ENCODE measurements at regions not wholly inside any gene's neighbourhood (a gene's known extent, or its start where the extent isn't known, plus 50 kb on each side); places are given as distances from the start of the nearest gene placed in this dataset.
"Not testable (repeated sequence)": the region's sequence is repeated elsewhere in the genome, so short reads cannot be mapped to it uniquely, and the experiment has no call there.

DNA sequence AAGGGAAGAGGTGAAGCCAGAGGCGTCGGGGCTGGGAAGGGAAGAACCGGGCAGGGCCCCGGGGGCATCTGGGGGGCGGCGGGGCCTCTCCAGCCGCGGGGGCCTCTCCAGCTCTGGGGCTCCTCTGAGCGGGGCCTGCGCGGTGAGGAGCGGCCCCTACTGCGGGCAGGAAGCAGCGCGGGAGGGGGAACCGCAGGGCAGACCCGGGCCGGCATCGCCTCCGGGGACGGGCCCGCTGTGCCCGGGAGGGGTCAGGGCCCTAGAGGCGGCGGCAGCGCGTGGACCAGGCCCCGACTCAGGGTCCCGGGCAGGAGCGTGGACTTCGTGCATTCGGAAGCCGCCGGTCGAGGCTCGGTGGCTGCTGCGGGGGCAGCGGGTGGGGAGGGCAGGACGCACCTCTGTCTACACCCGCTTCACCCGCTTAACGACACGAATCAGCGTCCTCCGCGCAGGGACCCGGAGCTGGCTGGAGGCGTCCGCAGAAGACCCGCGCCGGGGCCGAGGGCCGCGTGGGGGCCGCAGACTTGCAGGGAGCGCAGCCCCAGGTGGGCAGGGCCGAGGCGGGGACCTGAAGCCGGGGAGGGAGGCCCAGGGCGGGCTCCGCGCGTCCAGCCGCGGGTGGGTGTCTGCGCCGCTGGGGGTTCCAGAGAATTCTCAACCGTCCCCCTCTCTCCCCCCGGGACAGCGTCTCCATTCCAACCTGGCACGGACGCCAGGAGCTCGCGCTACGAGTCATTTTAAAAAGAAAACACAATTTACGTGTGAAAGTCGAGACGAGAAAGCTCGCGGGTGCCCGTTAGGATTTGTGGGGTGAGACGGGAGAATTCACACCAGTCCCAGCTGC, 345.0 kb downstream of the ADGRD1 start:
- DNase-seq (ENCODE audit: extremely low read depth, low read depth): not testable (repeated sequence)

GRCh38 chr12:131299370-131299701, 345.6 kb downstream of the ADGRD1 start:
- not testable (repeated sequence) for H3K4me3 ChIP-seq (replicated peaks; ENCODE audit: low read depth, low read length)

More for the DNA sequence above, 345.0 kb downstream of the ADGRD1 start:
- not testable (repeated sequence) for H3K4me3 ChIP-seq (replicated peaks; ENCODE audit: low read depth, low read length)

DNA sequence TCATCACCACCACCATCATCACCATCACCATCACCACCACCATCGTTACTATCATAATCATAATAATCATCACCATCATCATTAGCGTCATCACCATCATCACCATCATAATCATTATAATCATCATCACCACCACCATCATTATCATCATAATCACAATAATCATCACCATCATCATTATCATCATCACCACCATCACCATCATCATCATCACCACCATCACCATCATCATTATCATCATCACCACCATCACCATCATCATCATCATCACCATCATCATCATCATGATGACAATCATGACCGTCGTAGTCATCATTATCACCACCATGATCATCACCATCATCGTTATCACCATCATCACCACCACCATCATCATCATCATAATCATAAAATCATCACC, 349.9 kb downstream of the ADGRD1 start:
- not testable (repeated sequence) for DNase-seq (ENCODE audit: extremely low read depth, low read depth); H3K4me3 ChIP-seq (replicated peaks; ENCODE audit: low read depth, low read length)

More at GRCh38 chr12:131299370-131299701, 345.6 kb downstream of the ADGRD1 start:
- not testable (repeated sequence) for DNase-seq (ENCODE audit: extremely low read depth, low read depth)

DNA sequence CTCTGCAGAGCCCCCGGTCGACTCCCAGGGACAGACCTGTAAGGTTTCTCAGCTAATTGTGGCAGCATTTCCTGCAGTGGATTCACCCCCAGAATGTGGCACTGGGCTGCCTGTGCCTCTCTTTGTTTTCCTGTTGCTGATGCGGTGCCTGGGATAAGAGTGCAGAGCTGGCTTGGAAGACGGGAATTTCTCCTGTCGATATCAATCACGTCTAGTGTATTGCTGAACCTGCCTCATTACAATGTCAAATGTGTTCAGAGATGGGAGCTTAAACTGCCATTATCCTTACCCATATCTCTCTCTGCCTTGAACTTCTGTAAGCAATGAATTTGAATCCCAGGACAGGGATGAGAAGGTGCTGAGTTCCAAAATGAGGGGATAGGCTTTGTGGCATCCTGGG, 350.9 kb downstream of the ADGRD1 start:
- not testable (repeated sequence) for H3K4me3 ChIP-seq (replicated peaks; ENCODE audit: low read depth, low read length); DNase-seq (ENCODE audit: extremely low read depth, low read depth)

GRCh38 chr12:131309700-131310099, 356.0 kb downstream of the ADGRD1 start:
- no peak for DNase-seq (ENCODE audit: extremely low read depth, low read depth)
- H3K4me3 ChIP-seq (replicated peaks; ENCODE audit: low read depth, low read length): no peak overlapping the region
- no peak for TF ChIP-seq CTCF (IDR thresholded peaks at IDR 0.05; ENCODE audit: low read depth, low read length, missing control alignments)

GRCh38 chr12:131310227-131310969, 356.7 kb downstream of the ADGRD1 start:
- not testable (repeated sequence) for DNase-seq (ENCODE audit: extremely low read depth, low read depth); H3K4me3 ChIP-seq (replicated peaks; ENCODE audit: low read depth, low read length)

GRCh38 chr12:131311279-131311722, 357.6 kb downstream of the ADGRD1 start:
- not testable (repeated sequence) for DNase-seq (ENCODE audit: extremely low read depth, low read depth)

DNA sequence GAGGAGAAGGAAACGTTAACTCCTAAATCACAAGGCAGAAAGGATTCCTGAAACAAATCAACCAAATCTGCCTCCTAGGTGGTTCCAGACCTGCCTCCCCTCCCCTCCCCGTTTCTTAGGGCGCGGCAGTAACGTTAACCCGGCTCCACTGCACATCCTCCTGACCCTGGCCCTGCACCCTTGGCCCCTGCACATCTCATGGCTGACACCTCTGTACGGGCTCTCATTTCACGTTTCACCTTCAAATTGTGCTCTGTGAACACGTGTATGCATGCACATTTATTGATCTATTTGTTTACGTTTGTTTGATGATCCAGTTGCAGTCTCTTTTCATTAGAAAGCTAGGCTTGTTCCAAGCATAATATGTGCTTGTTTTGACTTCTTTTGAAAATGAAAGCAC, 358.1 kb downstream of the ADGRD1 start:
- H3K4me3 ChIP-seq (replicated peaks; ENCODE audit: low read depth, low read length): no peak overlapping the region
- TF ChIP-seq CTCF (IDR thresholded peaks at IDR 0.05; ENCODE audit: low read depth, low read length, missing control alignments): no peak
- no peak for DNase-seq (ENCODE audit: extremely low read depth, low read depth)

More at GRCh38 chr12:131311279-131311722, 357.6 kb downstream of the ADGRD1 start:
- not testable (repeated sequence) for H3K4me3 ChIP-seq (replicated peaks; ENCODE audit: low read depth, low read length)

DNA sequence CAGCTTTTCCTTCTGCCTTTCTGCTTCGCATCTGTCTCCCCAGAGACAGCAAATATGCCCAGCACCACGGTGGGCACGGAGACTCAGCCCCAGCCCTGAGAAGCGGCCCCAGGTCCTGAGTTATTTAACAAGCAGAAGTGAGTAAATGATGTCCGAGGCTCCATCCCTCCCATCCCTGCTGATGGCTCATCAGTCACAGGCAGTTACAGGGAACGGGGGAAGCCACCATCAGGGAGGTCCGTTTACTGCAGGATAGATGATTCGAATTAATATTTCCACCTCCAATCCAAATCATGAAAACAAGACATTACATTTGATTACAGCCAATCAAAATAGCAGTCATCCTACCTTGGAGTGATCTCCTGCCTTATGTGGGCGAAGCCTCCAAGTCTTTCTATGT, 358.7 kb downstream of the ADGRD1 start:
- DNase-seq (ENCODE audit: extremely low read depth, low read depth): not testable (repeated sequence)

DNA sequence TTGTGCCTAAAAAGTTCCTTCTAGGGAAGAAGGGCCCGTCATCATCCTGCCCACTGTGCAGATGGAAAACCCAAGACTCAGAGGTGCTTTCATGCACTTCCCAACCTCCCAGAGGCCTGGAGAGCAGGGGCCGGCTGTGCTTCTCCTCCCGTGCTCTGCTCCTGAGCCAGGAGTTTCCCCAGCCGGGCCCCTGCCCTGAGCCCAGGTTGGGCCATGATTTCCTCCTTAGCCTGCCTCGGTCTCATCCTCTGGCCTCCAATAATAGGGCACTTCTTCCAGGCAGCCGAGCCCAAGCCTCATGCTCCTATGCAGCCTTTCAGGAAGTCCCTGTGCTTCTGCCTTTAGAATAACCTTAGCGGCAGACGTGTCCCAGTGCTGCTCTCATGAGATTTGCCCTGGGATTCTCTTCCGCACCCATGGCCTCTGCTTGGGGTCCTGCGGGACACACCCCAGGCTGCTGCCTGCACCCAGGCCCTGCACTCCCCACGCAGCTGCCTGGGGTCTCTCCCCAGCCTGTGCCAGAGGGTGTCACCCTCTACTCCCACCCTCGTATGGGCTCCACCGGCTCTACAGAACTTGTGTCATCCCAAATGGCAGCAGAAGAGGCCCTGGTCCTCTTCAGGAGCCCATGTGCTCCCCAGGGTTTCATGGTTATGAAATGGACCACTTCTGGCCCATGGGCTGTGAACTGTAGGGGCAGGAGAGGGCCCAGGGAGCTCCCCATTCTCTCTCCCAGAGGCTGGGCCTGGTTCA, 359.3 kb downstream of the ADGRD1 start:
- TF ChIP-seq CTCF (IDR thresholded peaks at IDR 0.05; ENCODE audit: low read depth, low read length, missing control alignments): no peak
- no peak for DNase-seq (ENCODE audit: extremely low read depth, low read depth)
- H3K4me3 ChIP-seq (replicated peaks; ENCODE audit: low read depth, low read length): no peak overlapping the region

More for the DNA sequence above, 358.7 kb downstream of the ADGRD1 start:
- H3K4me3 ChIP-seq (replicated peaks; ENCODE audit: low read depth, low read length): not testable (repeated sequence)

Data from HFF-Myc (cell line).